PC-9 (cell line): ENCODE measurements at regions not wholly inside any gene's neighbourhood (a gene's known extent, or its start where the extent isn't known, plus 50 kb on each side); places are given as distances from the start of the nearest gene placed in this dataset.

Experiments used
- EZH2 ChIP-seq: fragments of 200-600 bp; sonication (generic); IDR thresholded peaks from 2 replicates; pipeline ENCODE4 v1.8.0; 2017; ENCODE audit warnings: antibody characterized with exemption, low read depth
- TF ChIP-seq, protein P1 (sequence below): fragments of 200-600 bp; sonication (generic); conservative IDR thresholded peaks from 2 replicates; pipeline ENCODE4 v1.6.1; 2017; ENCODE audit warnings: mixed run types, antibody characterized with exemption, mild to moderate bottlenecking, moderate library complexity

- no peak for TF ChIP-seq EZH2
- TF ChIP-seq, protein P1, sequence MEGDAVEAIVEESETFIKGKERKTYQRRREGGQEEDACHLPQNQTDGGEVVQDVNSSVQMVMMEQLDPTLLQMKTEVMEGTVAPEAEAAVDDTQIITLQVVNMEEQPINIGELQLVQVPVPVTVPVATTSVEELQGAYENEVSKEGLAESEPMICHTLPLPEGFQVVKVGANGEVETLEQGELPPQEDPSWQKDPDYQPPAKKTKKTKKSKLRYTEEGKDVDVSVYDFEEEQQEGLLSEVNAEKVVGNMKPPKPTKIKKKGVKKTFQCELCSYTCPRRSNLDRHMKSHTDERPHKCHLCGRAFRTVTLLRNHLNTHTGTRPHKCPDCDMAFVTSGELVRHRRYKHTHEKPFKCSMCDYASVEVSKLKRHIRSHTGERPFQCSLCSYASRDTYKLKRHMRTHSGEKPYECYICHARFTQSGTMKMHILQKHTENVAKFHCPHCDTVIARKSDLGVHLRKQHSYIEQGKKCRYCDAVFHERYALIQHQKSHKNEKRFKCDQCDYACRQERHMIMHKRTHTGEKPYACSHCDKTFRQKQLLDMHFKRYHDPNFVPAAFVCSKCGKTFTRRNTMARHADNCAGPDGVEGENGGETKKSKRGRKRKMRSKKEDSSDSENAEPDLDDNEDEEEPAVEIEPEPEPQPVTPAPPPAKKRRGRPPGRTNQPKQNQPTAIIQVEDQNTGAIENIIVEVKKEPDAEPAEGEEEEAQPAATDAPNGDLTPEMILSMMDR = no peak
These were observed 86.9 kb upstream of the RPS23 start for GRCh38 chr5:82365026-82365425.
